GM20000 (cell line): ENCODE measurements at regions not wholly inside any gene's neighbourhood (a gene's known extent, or its start where the extent isn't known, plus 50 kb on each side); places are given as distances from the start of the nearest gene placed in this dataset.
A peak's percentile ranks its signal among the peaks of the same experiment; 100 is the strongest.

ENCODE experiments used
- DNase-seq: peaks from one replicate; pipeline ENCODE4 v3.0.0; 2012; ENCODE audit warnings: low spot score
- TF ChIP-seq, protein P1 (sequence below): IDR thresholded peaks from 2 replicates; pipeline ENCODE4 v1.5.1; 2012; ENCODE audit warnings: mild to moderate bottlenecking, control low read depth; ENCODE audit errors: extremely low read depth, missing control alignments

DNA sequence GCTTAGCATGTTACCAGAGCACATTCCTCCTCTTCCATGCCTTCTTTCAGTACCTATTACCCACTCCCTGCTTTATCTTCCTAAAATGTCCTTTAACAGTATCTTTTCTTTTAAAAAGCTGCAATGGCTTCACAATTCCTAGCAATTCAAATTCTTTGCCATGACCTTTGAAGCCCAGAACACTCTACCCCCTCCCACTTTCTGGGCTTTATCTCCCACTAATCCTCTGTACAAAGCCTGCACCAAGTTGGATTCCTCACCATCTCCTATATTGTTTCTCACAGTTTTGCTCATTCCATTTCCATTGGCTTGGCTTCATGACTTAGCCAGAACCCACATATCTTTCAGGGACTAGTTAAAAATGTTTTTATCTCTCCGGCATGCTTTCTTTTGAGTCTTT, 80.9 kb downstream of the FAM76B start:
- DNase-seq: no peak
- TF ChIP-seq, protein P1, sequence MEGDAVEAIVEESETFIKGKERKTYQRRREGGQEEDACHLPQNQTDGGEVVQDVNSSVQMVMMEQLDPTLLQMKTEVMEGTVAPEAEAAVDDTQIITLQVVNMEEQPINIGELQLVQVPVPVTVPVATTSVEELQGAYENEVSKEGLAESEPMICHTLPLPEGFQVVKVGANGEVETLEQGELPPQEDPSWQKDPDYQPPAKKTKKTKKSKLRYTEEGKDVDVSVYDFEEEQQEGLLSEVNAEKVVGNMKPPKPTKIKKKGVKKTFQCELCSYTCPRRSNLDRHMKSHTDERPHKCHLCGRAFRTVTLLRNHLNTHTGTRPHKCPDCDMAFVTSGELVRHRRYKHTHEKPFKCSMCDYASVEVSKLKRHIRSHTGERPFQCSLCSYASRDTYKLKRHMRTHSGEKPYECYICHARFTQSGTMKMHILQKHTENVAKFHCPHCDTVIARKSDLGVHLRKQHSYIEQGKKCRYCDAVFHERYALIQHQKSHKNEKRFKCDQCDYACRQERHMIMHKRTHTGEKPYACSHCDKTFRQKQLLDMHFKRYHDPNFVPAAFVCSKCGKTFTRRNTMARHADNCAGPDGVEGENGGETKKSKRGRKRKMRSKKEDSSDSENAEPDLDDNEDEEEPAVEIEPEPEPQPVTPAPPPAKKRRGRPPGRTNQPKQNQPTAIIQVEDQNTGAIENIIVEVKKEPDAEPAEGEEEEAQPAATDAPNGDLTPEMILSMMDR: no peak

DNA sequence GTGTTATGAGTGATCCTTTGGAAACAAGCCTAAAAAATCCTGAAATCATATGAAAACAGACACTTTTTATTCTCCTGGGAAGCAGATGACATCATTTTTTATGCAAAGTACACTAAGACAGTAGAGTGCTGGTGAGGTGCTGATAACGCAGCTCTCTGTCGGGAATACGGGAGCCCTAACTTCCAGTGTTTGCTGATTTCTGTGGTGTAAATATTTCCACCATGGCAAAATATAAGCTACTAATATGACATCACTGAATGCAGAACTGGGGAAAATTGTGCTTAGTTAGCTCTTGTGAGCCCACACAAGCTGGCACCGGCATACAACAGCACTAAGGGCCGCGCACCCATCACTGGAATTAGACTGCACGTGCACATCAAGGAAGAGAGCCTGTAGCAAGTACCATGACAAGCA, 82.6 kb downstream of the FAM76B start:
- no peak for DNase-seq
- TF ChIP-seq, protein P1: no peak

DNA sequence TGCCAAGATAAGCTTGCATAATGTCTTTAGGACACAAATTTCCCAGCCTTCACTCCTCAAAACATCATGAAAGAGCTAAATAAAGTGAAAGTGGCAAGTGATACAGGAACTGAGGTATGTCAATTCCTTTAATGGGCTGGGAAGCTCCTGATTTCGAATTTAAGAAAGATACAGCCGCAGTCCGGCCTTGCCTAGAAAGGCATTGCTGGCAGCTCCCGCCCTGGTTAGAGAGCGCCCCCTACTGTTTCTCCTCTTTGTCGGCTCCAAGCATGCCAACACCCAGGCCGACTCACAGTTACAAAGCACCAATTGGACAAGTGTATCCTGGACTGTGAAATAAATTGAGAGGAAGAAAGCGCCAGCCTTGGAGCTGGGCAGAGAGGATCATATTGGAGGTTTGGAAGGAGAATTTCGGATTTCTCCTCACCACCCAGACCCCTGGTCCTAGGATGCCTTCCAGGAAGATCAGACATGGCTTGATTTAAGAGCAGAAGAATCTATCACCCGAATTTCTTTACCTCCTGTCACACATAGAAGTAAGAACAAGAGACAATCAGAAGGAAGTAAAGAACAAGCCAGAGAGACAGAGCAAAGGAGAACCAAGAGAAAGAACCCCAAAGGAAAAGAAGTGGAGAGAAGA, 84.0 kb downstream of the FAM76B start:
- peak; percentile 60 for DNase-seq
- TF ChIP-seq, protein P1: peak; percentile 69

DNA sequence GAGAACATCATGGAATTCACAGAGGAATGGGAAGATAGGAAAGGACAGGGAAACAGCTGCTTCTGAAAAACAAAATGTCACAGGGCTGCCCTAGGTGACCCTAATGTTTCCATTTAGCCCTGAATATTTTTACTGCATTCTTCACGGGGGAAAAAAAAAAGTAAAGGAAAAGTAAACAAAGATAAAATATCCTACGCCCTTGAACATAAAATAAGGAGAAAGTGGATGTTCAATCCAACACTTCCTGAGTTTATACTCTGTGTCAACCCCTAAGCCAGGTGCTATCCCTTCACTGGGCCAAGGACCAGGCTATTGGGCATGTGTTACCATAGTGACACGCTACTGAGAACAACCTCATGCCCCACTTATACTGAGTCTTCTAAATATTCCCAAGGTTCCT, 84.7 kb downstream of the FAM76B start:
- DNase-seq: no peak

DNA sequence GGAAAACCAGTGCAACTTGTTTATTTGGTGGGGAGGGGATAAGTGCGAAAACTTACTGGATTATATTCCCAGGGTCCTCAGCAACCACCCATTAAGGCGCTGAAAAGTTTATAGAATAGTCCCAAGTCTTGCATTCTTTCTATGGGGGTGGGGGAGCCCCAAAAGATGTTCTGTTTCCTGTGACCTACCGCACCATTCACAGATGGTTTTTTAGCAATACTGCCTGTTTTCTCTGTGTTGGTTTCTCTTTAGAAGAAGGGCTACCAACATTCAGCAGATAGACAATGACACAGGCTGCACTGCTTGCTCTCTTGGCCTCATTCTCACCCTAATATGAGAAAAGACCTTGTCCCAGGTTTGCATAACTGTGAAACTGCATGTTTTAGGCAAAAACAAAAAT, 86.5 kb downstream of the FAM76B start:
- TF ChIP-seq, protein P1: no peak
- peak; percentile 25 for DNase-seq

More for the DNA sequence above, 84.7 kb downstream of the FAM76B start:
- TF ChIP-seq, protein P1: no peak

DNA sequence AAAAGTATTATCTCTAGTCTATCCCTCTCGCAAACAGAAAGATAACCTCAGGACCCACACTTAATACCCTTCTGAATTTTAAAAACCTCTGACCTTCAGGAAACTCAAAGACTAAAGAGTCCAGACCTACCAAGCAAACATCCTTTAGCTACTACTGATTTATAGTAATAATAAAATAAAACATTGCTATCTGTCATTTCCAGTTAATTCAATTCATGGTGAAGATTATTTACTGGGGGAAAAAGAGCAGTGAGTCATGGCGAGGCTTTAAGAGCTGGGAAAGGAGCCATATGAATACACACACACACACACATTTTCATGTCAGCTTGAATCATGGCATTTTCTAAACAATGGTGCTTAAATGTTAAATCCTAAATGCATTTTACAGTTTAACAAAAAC, 87.1 kb downstream of the FAM76B start:
- DNase-seq: no peak
- TF ChIP-seq, protein P1: no peak

DNA sequence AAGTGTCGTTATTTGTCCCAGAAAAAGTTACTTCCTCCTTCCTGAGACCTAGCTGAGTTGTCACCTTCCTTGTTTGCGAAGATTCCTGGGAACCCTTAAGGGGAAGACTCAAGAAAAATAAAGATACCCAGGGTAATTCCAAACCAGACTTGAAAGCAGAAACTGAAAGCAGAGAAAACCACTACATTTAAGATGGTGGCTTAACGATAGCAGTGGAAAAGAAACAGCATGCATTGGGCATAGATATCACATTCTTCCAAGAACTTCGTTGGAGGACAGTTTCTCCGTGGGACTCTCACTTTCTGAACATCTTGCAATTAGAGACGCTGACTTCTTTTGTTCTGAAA, 89.1 kb downstream of the FAM76B start:
- TF ChIP-seq, protein P1: no peak

More for the DNA sequence above, 89.1 kb downstream of the FAM76B start:
- DNase-seq: no peak
